Lower leg skin (tissue), 4 donors: ENCODE measurements at regions not wholly inside any gene's neighbourhood (a gene's known extent, or its start where the extent isn't known, plus 50 kb on each side); places are given as distances from the start of the nearest gene placed in this dataset.

Source experiments
- DNase-seq, 2 donors: peaks; one replicate each; pipeline ENCODE4 v3.0.0-alpha.2; 2019; ENCODE audit warnings: low spot score in 2 of 2
- H3K4me3 ChIP-seq: fragments of 200-600 bp; sonication (generic); 2 replicates; pipeline ENCODE4 v1.5.1; 2017; ENCODE audit warnings: mild to moderate bottlenecking, low read depth; ENCODE audit not compliant: poor library complexity, severe bottlenecking
- CTCF ChIP-seq, 3 donors: fragments of 450-650 bp; IDR thresholded peaks; one replicate each; pipeline ENCODE4 v1.5.1; 2016; ENCODE audit warnings: antibody characterized with exemption in 3 of 3, mild to moderate bottlenecking in 3 of 3, moderate library complexity in 2 of 3
- POLR2A ChIP-seq, 2 donors: fragments of 450-650 bp; IDR thresholded peaks; one replicate each; pipeline ENCODE4 v1.6.1; 2016 to 2017; ENCODE audit warnings: antibody characterized with exemption in 2 of 2, mild to moderate bottlenecking in 1 of 2, moderate library complexity in 1 of 2
- WGBS, 2 donors: methylation state at CpG; one replicate each; pipeline ENCODE4 v1.1.5; 2018; 5-methylcytosine and 5-hydroxymethylcytosine counted together
- intact Hi-C: fragments of 100-400 bp; cut with DNase I; formaldehyde crosslinking; loops from one replicate; pipeline ENCODE4 v1.15.0; 2023; ENCODE audit warnings: low total_unique reads

GRCh38 chr13:56906909-56907308 lies 233.8 kb upstream of the PRR20A start:
- H3K4me3 ChIP-seq = no peak overlapping the region
- no peak for TF ChIP-seq CTCF (IDR thresholded peaks at IDR 0.05)
- no peak for TF ChIP-seq POLR2A (IDR thresholded peaks at IDR 0.05)
- intact Hi-C loops = no loop called here
- 42 to 52% methylated on average over 1 of the region's 1 CpG for WGBS, 2 donors
- DNase-seq = no peak

- no peak overlapping the region for H3K4me3 ChIP-seq
- TF ChIP-seq CTCF (IDR thresholded peaks at IDR 0.05) = no peak
- TF ChIP-seq POLR2A (IDR thresholded peaks at IDR 0.05) = no peak
- 26 to 27% methylated on average over 2 of the region's 2 CpGs for WGBS, 2 donors
- DNase-seq = no peak
- intact Hi-C loops = no loop called here
Observed at GRCh38 chr13:56907766-56908165, 233.0 kb upstream of the PRR20A start.

- no peak overlapping the region for H3K4me3 ChIP-seq
- WGBS, 2 donors = 93 to 94% methylated on average over 28 to 30 of the region's 30 CpGs
- no peak for DNase-seq
- TF ChIP-seq CTCF (IDR thresholded peaks at IDR 0.05) = no peak
- TF ChIP-seq POLR2A (IDR thresholded peaks at IDR 0.05) = no peak
- intact Hi-C loops = no loop called here
Observed at GRCh38 chr13:56909896-56910600, 230.7 kb upstream of the PRR20A start.

- DNase-seq = no peak
- no peak for TF ChIP-seq POLR2A (IDR thresholded peaks at IDR 0.05)
- TF ChIP-seq CTCF (IDR thresholded peaks at IDR 0.05) = no peak
- 94 to 95% methylated on average over 3 of the region's 3 CpGs for WGBS, 2 donors
- H3K4me3 ChIP-seq = no peak overlapping the region
- intact Hi-C loops = no loop called here
Observed at GRCh38 chr13:56917966-56918365, 222.8 kb upstream of the PRR20A start.

GRCh38 chr13:56923626-56924140 lies 217.0 kb upstream of the PRR20A start:
- no peak overlapping the region for H3K4me3 ChIP-seq
- TF ChIP-seq CTCF (IDR thresholded peaks at IDR 0.05) (no peak), POLR2A (IDR thresholded peaks at IDR 0.05) (no peak)
- no peak for DNase-seq
- intact Hi-C loops = no loop called here
- WGBS, 2 donors = 46 to 53% methylated on average over 2 of the region's 2 CpGs

- WGBS, 2 donors = 35 to 43% methylated on average over 2 of the region's 2 CpGs
- no peak for DNase-seq
- no peak for TF ChIP-seq CTCF (IDR thresholded peaks at IDR 0.05)
- no peak for TF ChIP-seq POLR2A (IDR thresholded peaks at IDR 0.05)
- intact Hi-C loops = no loop called here
- no peak overlapping the region for H3K4me3 ChIP-seq
Observed at GRCh38 chr13:56924401-56924800, 216.3 kb upstream of the PRR20A start.
